ENCODE measurements at regions not wholly inside any gene's neighbourhood (a gene's known extent, or its start where the extent isn't known, plus 50 kb on each side); places are given as distances from the start of the nearest gene placed in this dataset.

DNA sequence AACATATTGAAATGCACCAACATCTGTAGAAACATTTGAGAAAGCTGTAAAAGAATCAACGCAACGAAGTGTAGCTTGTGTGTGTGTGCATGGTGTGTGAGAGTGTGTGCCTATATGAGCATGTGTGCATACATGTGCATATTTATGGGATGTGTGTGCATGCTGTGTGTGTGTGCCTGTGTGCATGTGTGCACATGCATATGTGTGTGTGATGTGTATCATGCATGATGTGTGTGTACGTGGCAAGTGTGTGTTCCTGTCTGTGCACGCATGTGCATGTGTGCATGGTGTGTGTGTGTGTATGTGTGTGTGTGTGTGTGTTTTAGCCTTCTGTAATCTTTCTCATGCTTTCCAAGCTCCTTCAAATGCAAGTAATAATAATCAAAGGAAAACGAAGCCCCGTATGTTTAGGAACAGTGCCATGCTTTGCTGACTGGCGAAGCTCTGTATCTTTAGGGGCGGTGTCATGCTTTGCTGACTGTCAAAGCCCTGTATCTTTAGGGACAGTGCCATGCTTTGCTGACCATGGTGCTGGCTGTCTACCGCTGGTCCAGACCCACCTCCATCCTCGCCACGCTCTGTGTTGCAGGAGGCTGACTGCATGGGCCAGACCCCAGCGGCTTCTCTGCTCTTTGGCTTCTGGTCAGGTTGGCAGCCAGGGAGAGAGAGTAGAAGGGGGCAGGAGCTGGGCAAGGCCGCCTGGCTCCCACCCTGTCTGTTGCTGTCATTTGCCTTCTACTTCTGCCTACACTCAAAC, 129.2 kb downstream of the ASB1 start:
- TF ChIP-seq, protein P1, sequence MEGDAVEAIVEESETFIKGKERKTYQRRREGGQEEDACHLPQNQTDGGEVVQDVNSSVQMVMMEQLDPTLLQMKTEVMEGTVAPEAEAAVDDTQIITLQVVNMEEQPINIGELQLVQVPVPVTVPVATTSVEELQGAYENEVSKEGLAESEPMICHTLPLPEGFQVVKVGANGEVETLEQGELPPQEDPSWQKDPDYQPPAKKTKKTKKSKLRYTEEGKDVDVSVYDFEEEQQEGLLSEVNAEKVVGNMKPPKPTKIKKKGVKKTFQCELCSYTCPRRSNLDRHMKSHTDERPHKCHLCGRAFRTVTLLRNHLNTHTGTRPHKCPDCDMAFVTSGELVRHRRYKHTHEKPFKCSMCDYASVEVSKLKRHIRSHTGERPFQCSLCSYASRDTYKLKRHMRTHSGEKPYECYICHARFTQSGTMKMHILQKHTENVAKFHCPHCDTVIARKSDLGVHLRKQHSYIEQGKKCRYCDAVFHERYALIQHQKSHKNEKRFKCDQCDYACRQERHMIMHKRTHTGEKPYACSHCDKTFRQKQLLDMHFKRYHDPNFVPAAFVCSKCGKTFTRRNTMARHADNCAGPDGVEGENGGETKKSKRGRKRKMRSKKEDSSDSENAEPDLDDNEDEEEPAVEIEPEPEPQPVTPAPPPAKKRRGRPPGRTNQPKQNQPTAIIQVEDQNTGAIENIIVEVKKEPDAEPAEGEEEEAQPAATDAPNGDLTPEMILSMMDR (IDR thresholded peaks at IDR 0.05), result no peak
- TF ChIP-seq POLR2A (IDR thresholded peaks at IDR 0.05), result no peak
